ENCODE measurements at regions not wholly inside any gene's neighbourhood (a gene's known extent, or its start where the extent isn't known, plus 50 kb on each side); places are given as distances from the start of the nearest gene placed in this dataset.
"Not testable (repeated sequence)": the region's sequence is repeated elsewhere in the genome, so short reads cannot be mapped to it uniquely, and the experiment has no call there.

DNA sequence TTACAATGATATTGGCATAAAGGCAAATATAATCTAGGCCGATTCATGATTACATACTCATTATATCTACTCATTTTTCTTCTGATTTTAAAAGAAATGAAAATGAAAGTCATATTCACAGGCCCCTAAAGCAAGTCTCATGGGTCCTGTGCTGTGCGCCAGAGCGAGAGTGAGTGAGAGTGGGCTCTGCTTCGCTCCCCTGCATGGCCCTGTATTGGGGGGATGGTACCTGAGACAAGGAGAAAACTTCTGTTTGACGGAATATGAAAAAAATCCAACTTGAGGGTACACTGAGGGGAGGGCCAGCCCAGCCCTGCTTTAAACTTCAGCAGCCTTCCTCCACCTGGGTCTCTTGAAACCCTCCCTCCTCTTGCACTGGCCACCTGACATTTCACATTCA is 81.4 kb upstream of the RGPD5 start:
- DNase-seq (ENCODE audit: extremely low read depth in 1 of 11, low read depth in 9 of 11, low spot score in 4 of 11): no peak

- no peak for DNase-seq (ENCODE audit: extremely low read depth in 1 of 11, low read depth in 9 of 11, low spot score in 4 of 11)
Measured at GRCh38 chr2:109715313-109715805, 78.7 kb upstream of the RGPD5 start.

GRCh38 chr2:109716596-109716995 is 77.5 kb upstream of the RGPD5 start:
- not testable (repeated sequence) for DNase-seq (ENCODE audit: extremely low read depth in 1 of 11, low read depth in 9 of 11, low spot score in 4 of 11)

DNA sequence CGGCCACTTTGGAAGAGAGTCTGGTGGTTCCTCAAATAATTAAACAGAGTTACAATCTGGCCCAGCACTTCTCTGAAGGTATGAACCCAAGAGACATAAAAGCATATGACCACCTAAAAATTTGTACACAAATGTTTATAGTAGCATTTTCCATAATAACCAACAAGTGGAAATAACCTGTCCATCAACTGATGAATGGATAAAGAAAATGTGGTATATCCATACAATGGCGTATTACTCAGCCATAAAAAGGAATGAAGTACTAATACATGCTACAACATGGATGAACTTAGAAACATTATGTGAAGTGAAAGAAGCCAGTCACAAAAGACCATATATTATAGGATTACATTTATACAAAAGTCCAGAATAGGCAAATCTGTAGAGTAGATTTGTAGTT is 76.0 kb upstream of the RGPD5 start:
- no peak for DNase-seq (ENCODE audit: extremely low read depth in 1 of 11, low read depth in 9 of 11, low spot score in 4 of 11)

DNA sequence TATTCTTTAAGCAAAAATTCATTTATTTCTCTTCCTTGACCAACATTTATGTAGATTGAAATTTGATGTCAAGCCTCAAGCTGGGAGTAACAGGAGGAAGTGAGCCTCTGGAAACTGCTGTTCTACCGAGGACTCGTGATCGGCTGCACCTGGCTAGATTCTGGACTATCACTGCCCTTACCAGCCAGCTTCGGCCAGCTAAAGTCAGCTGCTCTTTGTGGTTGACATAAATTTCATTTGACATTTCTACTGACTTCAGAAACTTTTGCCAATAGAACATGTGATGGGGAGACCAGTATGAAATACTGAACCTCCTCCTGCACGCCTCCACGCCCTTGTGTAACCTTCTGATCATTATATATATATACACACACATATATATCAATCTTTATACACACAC is 74.2 kb upstream of the RGPD5 start:
- no peak for DNase-seq (ENCODE audit: extremely low read depth in 1 of 11, low read depth in 9 of 11, low spot score in 4 of 11)

- DNase-seq (ENCODE audit: extremely low read depth in 1 of 11, low read depth in 9 of 11, low spot score in 4 of 11): no peak
Measured at GRCh38 chr2:109720380-109721106, 73.6 kb upstream of the RGPD5 start.

DNA sequence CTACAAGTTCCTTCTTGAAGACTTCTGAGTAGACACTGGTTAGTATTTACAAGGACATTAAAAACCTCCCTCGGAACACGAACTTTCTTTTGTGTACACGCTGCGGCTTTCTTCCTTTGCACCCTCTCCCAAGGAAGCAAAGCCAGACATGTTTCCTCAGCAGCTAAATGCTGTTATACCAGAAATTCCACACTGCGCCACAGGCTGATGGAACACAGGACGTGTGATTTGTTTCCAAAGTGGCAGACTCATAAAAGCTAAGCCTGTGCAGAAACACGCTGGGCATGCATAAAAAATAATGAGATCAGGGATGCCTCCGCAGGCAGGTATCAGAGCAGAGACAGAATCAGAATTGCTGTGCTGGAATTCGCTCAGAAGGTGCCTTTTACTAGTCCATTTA is 73.0 kb upstream of the RGPD5 start:
- DNase-seq (ENCODE audit: extremely low read depth in 1 of 11, low read depth in 9 of 11, low spot score in 4 of 11): no peak

DNA sequence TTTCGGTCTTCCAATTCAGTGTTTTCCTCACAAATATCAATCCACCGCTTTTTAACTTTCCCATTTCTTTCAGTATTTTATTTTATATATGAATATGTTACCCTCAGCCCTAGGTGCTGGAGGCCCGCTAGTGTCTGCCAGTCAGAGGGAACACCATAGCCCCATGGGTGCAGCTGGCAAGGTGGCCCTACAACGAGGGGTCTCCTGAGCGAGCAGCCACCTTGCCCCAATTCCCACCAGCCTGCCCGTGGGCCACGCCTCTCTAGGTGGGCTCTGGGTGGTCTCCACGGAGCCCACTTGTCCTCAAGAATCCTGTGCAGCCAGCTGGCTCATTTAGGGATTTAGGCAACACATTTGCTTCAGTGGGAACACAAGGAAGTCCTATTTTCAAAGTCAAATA is 72.5 kb upstream of the RGPD5 start:
- DNase-seq (ENCODE audit: extremely low read depth in 1 of 11, low read depth in 9 of 11, low spot score in 4 of 11): no peak

GRCh38 chr2:109722026-109722425 is 72.1 kb upstream of the RGPD5 start:
- DNase-seq (ENCODE audit: extremely low read depth in 1 of 11, low read depth in 9 of 11, low spot score in 4 of 11): no peak

DNA sequence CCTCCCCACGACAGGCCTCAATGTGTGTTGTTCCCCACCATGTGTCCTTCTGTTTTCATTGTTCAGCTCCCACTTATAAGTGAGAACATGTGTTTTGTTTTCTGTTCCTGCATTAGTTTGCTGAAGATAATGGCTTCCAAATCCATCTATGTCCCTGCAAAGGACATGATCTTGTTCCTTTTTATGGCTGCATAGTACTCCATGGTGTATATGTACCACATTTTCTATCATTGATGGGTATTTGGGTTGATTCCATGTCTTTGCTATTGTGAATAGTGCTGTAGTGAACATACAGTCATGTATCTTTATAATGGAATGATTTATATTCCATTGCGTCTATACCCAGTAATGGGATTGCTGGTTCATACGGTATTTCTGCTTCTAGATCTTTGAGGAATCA is 71.5 kb upstream of the RGPD5 start:
- not testable (repeated sequence) for DNase-seq (ENCODE audit: extremely low read depth in 1 of 11, low read depth in 9 of 11, low spot score in 4 of 11)

DNA sequence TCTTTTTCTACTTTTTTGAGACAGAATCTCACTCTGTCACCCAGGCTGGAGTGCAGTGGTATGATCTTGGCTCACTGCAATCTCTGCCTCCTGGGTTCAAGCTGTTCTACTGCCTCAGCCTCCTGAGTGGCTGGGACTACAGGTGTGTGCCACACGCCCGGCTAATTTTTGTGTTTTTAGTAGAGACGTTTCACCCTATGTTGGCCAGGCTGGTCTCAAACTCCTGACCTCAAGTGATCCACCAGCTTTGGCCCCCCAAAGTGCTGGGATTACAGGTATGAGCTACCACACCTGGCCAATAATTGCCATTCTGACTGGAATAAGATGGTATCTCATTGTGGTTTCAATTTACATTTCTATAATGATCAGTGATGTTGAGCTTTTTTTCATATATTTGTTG is 71.0 kb upstream of the RGPD5 start:
- DNase-seq (ENCODE audit: extremely low read depth in 1 of 11, low read depth in 9 of 11, low spot score in 4 of 11): not testable (repeated sequence)

- no peak for DNase-seq (ENCODE audit: extremely low read depth in 1 of 11, low read depth in 9 of 11, low spot score in 4 of 11)
Measured at GRCh38 chr2:109724533-109725460, 69.3 kb upstream of the RGPD5 start.

- DNase-seq (ENCODE audit: extremely low read depth in 1 of 11, low read depth in 9 of 11, low spot score in 4 of 11): peak in 2 of 11 donors; percentile 23 to 60
Measured at GRCh38 chr2:109726379-109727270, 67.5 kb upstream of the RGPD5 start.

GRCh38 chr2:109727929-109728447 is 66.1 kb upstream of the RGPD5 start:
- DNase-seq (ENCODE audit: extremely low read depth in 1 of 11, low read depth in 9 of 11, low spot score in 4 of 11): no peak

- DNase-seq (ENCODE audit: extremely low read depth in 1 of 11, low read depth in 9 of 11, low spot score in 4 of 11): not testable (repeated sequence)
Measured at GRCh38 chr2:109733746-109734145, 60.4 kb upstream of the RGPD5 start.

DNA sequence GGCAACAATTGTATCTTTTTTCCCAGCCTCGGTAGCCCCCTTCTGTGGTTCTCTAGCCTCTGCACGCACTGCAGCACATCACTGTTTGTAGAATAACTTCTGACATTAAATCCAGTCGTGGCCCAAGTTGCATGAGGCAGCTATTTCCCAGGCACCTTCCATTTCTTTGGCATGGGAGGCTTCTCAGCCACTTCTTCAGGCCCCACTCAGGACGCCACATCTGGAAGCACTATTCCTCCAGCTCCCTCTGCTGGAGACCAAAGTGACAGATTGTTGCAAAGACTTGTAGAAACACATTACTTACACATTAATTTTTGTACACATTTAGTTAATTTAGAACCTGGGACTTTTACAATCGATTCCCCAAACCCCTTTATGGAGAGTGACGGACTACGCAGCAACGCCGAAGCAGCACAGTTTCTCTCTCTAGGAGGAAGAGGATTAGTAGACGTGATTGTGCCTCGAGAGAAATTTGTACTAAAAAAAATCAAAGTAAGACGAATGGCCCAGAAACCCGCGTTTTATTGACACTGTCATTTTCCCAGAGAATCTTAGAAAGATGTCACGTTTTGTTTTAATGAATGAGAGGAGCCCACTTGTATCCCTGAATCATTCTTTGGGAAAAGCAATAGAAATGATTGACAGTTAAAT is 57.8 kb upstream of the RGPD5 start:
- DNase-seq (ENCODE audit: extremely low read depth in 1 of 11, low read depth in 9 of 11, low spot score in 4 of 11): peak in 4 of 11 donors; percentile 26 to 45 (median 38)

Data from renal cortex interstitium (tissue), 11 donors.